ENCODE measurements at regions not wholly inside any gene's neighbourhood (a gene's known extent, or its start where the extent isn't known, plus 50 kb on each side); places are given as distances from the start of the nearest gene placed in this dataset.

GRCh38 chr13:93144031-93144430 is 82.6 kb upstream of the GPC6 start:
- Histone ChIP-seq H3K36me3 (ENCODE audit: control insufficient read depth in 2 of 4, insufficient read depth in 4 of 4, low read length in 3 of 4) (no peaks in the 10 kb centered on the region), H2BK5ac (ENCODE audit: low read depth, low read length) (no peak overlapping the region), H3K4me2 (ENCODE audit: insufficient read depth in 1 of 2, low read depth in 2 of 2, low read length in 2 of 2) (no peak overlapping the region), H4K91ac (replicated peaks; ENCODE audit: insufficient read length, low read length) (no peak overlapping the region), H3K9me3 (ENCODE audit: insufficient read depth in 2 of 2, low read depth in 1 of 2, low read length in 1 of 2) (no peaks in the 10 kb centered on the region), H2BK20ac (ENCODE audit: low read length) (no peak overlapping the region), H2BK12ac (ENCODE audit: low read depth, low read length) (no peak overlapping the region), H4K20me1 (replicated peaks in 1 of 2; ENCODE audit: control insufficient read depth in 1 of 2, insufficient read depth in 2 of 2, low read length in 2 of 2) (no peaks in the 10 kb centered on the region), H3K23ac (ENCODE audit: insufficient read length) (no peak overlapping the region), H3K79me2 (ENCODE audit: control insufficient read depth in 1 of 2, insufficient read depth in 2 of 2, low read length in 2 of 2) (no peaks in the 10 kb centered on the region), H3K18ac (ENCODE audit: extremely low read depth, low read length) (no peak overlapping the region), H2AK5ac (ENCODE audit: low read depth, low read length) (no peak overlapping the region), H3K56ac (replicated peaks; ENCODE audit: insufficient read length, low read depth, low read length) (no peak overlapping the region), H3K27me3 (replicated peaks in 1 of 4; ENCODE audit: control insufficient read depth in 3 of 4, extremely low read depth in 1 of 4, insufficient read depth in 3 of 4, low read length in 3 of 4) (no peaks in the 10 kb centered on the region), H3K9ac (replicated peaks in 1 of 4; ENCODE audit: extremely low read depth in 1 of 4, low read depth in 3 of 4, low read length in 3 of 4) (no peak overlapping the region), H2BK15ac (ENCODE audit: low read length) (no peak overlapping the region), H3K4me1 (replicated peaks in 1 of 4; ENCODE audit: control insufficient read depth in 3 of 4, insufficient read depth in 4 of 4, low read length in 3 of 4) (peaks cover 0 to 5% (median 1%) of the 10 kb centered on the region in 4 experiments; a peak in 4 of 7 replicates), H3K4ac (replicated peaks; ENCODE audit: insufficient read length, low read depth, low read length) (no peak overlapping the region), H2BK120ac (replicated peaks; ENCODE audit: low read depth, low read length) (no peak overlapping the region), H3K14ac (ENCODE audit: insufficient read length) (no peak overlapping the region), H4K5ac (ENCODE audit: insufficient read length, low read depth, low read length) (no peak overlapping the region), H4K8ac (ENCODE audit: extremely low read depth, insufficient read depth, low read length) (no peak overlapping the region), H2AFZ (ENCODE audit: low read length) (no peak overlapping the region), H3K27ac (ENCODE audit: low read depth, low read length) (no peak overlapping the region), H3K79me1 (ENCODE audit: low read depth, low read length) (no peaks in the 10 kb centered on the region), H3K4me3 (ENCODE audit: extremely low read depth in 1 of 4, insufficient read depth in 2 of 4, low read depth in 3 of 4, low read length in 4 of 4) (no peak overlapping the region), H3K23me2 (ENCODE audit: low read depth, low read length) (no peaks in the 10 kb centered on the region)
- DNase-seq (ENCODE audit: low read depth in 1 of 2, low spot score in 2 of 2) (no peak), FAIRE-seq (no peak)
- POLR2A ChIA-PET (ENCODE audit: partially characterized antibody), result no interaction called here
- WGBS, 2 experiments (ENCODE audit: extremely low coverage in 1 of 2, insufficient coverage in 1 of 2, insufficient read length in 1 of 2, insufficient replicate concordance in 2 of 2, low coverage in 1 of 2, low lambda C conversion rate in 2 of 2, missing lambda C conversion rate in 1 of 2), result 91% methylated on average over 4 of the region's 4 CpGs; no CpG with 5 or more reads in 1 of the 2 experiments
- CTCF ChIA-PET (ENCODE audit: partially characterized antibody), result no interaction called here
- TF ChIP-seq BACH1 (IDR thresholded peaks at IDR 0.05; ENCODE audit: low read length), result no peak
- TF ChIP-seq CHD1 (IDR thresholded peaks at IDR 0.05; ENCODE audit: low read depth, low read length), result no peak
- TF ChIP-seq PHF8 (conservative IDR thresholded peaks at IDR 0.05; ENCODE audit: low read depth, low read length), result no peak
- no peak for TF ChIP-seq HDAC2 (IDR thresholded peaks at IDR 0.05; ENCODE audit: borderline replicate concordance in 1 of 2, low read depth in 2 of 2, low read length in 2 of 2)
